GM12891 (cell line): ENCODE measurements at regions not wholly inside any gene's neighbourhood (a gene's known extent, or its start where the extent isn't known, plus 50 kb on each side); places are given as distances from the start of the nearest gene placed in this dataset.

ENCODE experiments used
- POLR2A ChIP-seq: IDR thresholded peaks from 2 replicates; pipeline ENCODE4 v1.6.1; 2011; ENCODE audit warnings: low read depth, low read length, control low read depth
- POLR2AphosphoS5 ChIP-seq: IDR thresholded peaks from 2 replicates; pipeline ENCODE4 v1.6.1; 2011; ENCODE audit warnings: low read depth, low read length, control low read depth
- POU2F2 ChIP-seq: IDR thresholded peaks from 2 replicates; pipeline ENCODE4 v1.6.1; 2011; ENCODE audit warnings: low read depth, mild to moderate bottlenecking, control low read depth, low read length, moderate library complexity
- SPI1 ChIP-seq: IDR thresholded peaks from 2 replicates; pipeline ENCODE4 v1.6.1; 2011; ENCODE audit warnings: low read depth, low read length, control low read depth
- TAF1 ChIP-seq: IDR thresholded peaks from 2 replicates; pipeline ENCODE4 v1.6.1; 2011; ENCODE audit warnings: low read depth, low read length, control low read depth

DNA sequence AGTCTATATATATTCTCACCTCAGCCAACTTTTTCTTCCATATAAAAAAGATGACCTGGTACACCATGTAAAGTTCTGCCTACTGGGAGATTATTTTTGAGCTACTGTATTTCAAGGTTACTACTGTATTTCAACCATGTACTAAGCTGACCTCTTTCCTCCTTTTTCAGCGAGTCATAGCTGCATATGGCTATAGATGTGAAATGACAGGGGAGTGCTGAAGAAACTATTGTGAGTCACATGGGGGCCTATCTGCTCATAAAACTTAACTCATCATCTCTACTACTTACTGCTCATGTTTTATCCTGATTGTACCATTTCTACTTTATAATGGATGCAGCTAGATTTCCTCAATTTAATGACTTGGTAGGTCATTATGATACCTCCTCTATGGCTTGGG lies 571.4 kb upstream of the ATP2B1 start:
- TF ChIP-seq POLR2A (no peak), POLR2AphosphoS5 (no peak), SPI1 (no peak), TAF1 (no peak), POU2F2 (no peak)
